ENCODE measurements at regions not wholly inside any gene's neighbourhood (a gene's known extent, or its start where the extent isn't known, plus 50 kb on each side); places are given as distances from the start of the nearest gene placed in this dataset.

- no peak for TF ChIP-seq CTCF (conservative IDR thresholded peaks at IDR 0.05)
- TF ChIP-seq ZFX (IDR thresholded peaks at IDR 0.05) = no peak
Measured at GRCh38 chr3:177470197-177470941, 273.1 kb upstream of the TBL1XR1 start.

All from C4-2B (cell line).